Amniotic stem cell (primary cell): ENCODE measurements at regions not wholly inside any gene's neighbourhood (a gene's known extent, or its start where the extent isn't known, plus 50 kb on each side); places are given as distances from the start of the nearest gene placed in this dataset.

Experiments used
- DNase-seq: peaks from one replicate; lab custom pipeline; 2025; lab: John Stamatoyannopoulos, UW

DNA sequence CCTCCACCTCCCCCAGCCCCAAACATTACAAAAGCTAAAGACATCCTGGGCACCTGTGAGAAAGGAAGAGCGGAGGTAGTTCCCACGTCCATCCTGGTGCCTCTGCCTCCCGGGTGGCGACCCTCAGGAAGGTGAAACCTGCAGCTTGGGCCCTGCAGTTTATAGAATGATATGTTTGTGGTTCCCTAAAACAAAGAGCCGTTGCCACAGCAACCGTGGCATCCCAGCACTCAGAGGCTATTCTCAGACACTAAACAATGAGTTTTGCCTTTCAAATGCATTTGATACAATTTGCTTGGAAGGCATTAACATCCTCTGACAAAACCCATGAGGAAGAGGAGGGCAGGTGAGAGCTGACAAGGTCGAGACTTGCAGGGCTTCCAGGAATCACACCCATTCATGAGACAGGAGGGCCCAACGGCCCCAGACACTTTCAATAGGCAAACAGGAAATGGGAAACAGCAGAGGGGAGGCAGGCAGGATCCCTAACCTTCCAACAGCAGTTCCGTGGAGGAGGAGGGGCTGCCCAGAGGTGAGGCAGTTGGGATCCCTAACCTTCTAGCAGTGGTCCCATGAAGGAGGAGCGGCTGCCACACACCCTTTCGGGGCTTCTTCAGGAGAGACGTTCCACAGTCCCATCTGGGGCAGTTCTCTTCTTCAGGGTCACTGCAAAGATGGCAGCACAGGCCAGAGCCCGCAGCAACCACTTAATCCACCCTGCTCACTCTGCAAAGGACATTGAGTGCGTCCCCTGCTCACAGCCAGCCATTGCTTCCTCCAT lies 379.2 kb downstream of the SHANK2 start:
- DNase-seq, result no peak

DNA sequence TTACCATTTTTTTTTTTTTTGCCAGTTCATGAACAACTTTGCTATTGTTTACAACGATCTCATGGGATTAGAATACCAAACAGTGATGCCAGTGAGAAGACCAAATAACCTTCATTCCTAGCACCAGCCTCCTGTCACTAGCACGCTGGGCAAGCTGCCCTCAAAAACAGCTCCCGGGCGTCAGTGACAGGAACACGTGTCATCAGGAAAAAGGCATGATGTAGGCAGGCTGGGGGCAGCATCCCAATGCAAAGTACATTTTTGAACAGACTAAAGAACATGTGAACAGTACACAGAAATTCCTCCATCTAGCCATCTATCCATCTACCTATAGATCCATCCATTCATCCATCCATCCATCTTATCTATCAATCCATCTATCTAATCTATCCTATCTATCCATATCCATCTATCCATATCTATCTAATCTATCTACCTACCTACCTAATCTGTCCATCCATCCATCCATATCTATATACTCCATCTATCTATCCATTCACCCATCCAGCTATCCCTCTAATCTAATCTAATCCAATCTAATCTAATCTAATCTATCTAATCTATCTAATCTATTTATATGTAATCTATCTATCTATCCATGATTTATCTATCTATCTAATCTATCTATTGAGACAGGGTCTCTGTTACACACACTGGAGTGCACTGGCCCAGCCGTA lies 378.5 kb downstream of the SHANK2 start:
- DNase-seq, result no peak

DNA sequence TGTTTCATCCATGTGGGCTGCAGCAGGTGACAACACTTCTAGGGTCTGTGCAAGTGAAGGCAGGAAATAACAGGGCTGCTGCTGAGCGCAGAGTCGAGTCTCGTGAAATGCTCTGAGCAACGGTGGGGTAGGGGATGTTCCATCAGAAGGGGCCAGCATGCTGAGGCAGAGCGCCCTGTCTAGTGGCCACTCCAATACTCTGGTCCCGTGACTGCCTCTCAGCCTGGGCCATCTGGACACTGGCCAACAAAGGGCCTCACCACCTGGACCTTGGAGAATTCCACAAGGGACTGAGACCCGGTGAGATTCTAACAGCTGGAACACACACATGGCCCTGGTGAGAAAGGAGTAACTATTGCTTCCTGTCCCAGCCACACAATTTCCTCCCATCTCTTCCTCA lies 375.7 kb downstream of the SHANK2 start:
- DNase-seq, result no peak

DNA sequence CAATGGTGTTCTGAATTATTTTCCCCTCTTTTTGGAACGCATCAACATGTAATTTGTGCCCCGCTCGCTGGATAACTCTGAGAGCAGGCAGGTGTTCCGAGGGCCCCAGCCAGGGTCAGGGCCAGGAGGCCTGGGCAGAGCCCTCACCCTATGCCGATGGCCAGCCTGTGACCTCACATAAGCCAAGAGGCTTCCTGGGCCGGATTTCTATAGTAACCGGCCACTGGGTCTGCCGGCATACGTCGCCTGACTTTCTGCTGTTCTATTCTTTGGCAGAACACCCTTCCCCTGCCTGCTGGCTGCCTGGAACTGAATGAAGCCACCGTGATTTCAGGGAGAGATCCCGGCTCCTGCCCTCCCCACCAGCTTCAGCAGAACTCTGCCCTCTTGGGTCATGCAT lies 375.2 kb downstream of the SHANK2 start:
- no peak for DNase-seq

DNA sequence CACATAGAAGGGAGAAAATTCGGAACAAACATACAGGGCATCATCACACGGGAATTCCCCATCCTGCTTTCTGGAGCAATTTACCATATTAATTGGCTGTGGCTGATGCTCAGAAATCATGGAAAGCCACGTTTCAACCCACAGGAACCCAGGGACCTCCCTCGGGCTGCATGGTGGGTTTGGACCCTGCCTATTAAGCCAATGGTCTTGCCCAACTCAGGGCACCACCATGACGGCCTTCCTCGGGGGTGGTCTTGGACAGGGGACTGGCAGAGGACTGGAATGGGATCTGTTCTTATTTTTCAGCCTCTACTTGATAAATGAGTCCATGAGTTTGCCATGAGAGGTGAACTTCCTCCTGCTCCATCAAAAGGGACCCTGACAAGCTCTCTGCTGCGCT lies 374.0 kb downstream of the SHANK2 start:
- no peak for DNase-seq

DNA sequence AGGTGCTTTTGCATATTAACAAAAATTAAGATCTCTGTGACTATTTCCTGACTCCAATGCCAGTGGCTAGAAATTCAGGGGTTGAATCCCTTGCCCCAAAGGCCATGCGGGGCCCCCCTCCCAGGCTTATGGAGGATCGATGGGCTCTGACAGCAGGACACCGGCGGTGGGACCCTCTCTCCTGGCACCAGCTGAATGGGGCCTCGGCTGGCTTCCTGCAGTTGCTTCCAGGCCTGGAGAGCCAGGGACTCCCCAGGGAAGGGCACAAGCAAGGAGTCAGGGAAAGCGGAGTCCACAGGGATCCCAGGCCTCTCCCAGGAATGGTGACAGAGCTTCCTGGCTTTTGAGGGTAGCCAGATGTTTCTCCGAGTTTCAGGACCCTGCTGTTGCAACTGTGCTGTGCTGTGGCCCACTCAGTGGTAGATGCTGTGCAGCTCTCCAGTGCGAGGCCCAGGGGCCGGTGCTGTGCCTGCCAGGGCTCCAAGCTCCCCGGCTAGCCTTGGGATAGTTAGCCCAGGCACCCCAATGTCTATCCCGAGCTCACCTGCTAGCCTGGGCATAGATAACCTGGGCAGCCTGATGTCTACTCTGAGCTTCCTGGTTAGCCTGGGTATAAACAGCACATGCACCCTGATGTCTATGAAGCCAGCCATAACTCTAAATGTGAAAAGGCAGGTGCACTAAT lies 372.6 kb downstream of the SHANK2 start:
- DNase-seq, result no peak

DNA sequence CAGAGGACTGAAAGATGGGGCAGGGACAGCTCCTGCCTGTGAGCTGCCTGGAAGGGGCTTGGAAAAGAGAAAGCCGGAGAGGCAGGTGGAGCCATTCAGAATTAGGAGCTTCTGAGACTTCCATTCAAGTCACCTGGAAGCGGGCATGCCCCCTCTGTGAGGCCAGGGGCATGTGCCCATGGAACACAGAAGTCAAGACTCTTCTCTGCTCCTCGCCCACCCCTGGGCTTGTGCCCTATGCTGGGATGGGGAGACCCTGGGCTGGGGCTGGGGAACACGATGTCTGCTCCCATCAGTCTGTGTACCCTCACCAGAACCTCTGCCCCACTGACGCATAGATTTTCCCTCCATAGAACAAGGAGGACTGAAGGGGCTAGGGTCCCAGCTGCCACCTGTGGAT lies 372.0 kb downstream of the SHANK2 start:
- DNase-seq, result no peak

DNA sequence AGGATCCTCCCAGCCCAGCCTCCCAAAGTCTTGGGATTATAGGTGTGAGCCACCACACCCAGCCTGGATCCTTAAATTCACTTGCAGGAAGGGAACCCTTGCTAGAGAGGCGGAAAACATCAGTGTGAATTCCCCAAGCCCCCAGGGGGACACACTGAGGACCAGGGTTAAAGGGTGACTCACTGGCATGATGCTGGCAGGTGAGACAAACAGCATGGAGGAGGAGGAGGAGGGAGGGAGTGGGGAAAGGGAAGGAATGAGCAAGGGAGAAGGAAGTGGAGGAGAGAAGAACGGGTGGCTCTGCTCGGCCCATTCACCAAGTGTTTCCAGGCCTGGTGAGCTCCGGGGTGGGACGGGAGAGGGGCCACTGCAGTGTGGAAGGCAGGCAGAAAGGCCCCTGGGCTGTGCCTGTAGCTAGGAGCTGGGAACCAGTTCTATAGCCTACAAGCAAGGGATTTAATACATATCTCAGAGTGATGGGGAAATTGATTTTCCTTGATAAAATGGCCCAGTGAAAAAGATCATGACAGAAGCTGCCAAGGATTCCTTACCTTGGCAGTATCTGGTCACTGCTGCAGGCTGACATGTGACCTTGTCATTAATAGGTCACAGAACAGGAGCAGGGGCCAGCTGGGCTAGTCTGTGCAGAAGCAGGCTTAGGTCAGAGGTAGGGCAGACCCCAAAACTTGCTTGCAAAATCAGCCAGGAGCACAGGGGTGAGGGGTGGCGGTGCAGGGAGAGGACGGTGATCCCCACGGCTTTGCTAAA lies 370.2 kb downstream of the SHANK2 start:
- no peak for DNase-seq

DNA sequence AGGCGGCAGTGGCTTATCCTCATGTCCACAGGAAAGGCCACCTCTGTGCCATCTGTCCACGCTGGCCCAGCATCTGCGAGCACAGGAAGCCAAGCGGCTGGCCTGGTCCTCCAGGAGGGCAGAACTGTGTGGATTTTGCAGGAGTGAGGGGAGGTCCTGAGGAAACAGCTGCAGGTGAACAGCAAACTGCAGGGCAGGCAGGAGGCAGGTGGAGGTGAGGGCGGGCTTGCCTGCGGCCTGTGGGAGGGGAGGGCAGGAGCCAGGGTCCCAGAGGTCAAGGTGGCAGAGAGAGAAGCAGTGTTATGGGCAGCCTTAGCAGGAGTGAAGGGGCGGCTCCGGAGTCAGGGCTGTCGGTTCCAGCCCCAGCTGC lies 369.7 kb downstream of the SHANK2 start:
- DNase-seq, result no peak

DNA sequence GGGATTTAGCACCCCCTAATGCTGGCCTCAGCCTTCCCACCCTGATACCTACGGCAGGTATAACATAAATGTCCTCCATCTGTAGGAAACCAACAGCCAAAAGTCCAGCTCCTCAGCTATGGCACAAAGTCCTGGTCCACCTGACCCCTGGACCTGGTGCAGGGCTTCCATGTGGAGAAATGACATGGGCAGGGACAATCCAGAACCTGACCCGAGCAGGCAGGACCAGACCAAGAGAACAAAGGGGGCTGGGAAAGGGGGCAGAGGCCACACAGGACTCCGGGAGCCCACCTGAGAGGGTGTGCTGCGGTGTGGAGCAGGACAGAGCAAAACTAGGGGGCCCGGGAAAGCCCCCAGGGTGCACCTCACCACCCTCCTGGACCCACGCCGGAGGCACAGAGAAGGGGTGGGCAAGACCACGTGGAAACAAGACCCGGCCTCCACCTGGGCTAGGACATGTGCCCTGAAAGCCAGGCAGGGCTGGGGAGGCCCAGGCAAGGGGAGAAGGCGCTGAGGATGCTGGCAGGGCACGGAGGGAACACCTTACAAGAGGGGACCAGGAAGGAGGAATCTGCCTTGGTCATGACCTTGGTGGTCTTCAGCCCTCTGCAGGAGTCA lies 368.9 kb downstream of the SHANK2 start:
- DNase-seq, result no peak

DNA sequence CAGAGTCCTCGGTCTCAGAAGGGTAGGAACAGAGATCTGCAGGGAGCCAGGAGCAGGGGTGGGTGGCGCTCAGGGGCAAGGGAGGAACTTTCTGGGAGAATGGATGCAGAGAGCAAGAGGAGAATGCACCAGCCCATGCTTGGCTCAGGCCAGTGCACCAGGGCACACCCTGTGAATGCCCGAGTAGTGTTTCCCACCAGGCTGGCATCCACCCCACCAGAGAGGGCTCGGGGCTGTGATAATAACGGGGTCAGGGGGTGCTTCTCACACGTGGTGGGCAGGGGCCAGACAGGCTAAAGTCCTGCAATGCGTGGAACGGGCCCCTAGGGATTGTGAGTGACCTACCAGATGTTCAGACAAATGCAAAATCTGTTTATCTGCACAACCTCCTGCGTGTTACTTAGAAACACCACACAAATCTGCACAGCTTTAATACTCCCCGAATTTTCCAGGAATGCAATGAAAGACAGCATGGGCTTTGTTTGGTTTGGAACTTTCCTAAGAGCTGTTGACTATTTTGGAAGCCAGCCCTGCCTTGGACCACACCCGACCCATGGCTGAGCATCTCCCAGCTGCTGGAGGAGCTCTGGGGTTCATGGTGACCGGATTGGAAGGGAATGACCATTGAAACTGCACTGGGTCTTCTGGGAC lies 368.3 kb downstream of the SHANK2 start:
- DNase-seq, result no peak

DNA sequence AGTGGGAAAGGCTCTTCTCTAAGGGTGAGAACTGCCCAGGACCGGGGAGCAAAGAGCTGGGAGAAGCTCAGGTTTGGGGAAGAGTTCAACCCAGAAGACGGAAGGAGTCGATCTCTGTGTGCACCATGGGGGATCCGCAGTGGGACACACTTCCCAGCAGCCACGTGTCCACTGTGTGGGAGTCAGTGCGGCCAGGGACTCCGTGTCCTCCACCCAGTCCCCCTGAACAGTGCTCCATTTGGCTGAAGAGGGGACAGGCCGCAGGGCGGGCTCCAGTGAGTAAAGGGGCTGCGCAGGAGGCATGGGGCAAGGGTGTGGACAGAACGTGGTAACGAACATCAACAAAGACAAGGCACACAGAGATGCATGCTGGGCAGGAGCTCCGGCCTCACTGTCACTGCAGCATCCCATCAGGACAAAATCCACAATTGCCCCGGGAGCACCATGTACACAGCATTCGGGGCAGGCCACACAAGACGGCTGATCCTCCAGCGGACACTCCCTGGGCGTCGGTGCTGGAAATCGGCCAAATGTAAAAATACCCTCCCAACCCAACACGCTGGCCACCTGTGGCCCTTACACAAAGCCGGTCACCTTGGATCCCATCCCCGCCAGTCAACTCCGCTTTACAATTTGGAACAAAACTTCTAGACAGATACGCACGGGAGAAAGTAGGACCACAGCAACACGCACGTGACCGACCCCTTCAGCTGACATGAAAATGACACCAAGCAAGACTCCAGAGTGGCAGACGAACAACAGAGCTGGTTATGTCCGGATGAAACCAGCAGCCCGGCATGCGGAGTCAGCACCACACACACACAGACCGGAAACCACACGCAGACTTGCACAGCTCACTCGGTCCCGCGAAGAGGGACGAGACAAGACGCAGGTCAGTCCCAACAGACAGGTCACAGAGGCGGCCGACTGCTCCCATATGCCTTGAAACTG lies 366.8 kb downstream of the SHANK2 start:
- DNase-seq, result no peak

DNA sequence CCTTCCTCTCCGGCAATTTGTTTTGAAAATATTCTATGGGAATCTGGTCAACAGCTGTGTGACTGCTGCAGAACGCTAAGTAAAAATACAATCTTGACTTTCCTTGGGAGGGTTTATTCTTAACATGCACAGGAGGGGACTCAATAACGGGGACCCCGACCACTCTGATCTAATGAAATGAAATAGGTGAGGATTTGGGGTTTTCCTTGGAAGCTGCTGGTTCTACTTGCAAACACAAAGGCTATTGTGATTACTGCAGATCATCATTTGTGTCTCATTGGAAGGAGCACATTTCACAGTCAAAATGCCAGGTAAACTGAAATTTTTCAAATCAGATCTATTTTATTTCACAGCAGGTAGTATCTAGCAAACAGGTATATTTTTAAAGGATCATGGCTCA lies 366.1 kb downstream of the SHANK2 start:
- DNase-seq, result no peak

DNA sequence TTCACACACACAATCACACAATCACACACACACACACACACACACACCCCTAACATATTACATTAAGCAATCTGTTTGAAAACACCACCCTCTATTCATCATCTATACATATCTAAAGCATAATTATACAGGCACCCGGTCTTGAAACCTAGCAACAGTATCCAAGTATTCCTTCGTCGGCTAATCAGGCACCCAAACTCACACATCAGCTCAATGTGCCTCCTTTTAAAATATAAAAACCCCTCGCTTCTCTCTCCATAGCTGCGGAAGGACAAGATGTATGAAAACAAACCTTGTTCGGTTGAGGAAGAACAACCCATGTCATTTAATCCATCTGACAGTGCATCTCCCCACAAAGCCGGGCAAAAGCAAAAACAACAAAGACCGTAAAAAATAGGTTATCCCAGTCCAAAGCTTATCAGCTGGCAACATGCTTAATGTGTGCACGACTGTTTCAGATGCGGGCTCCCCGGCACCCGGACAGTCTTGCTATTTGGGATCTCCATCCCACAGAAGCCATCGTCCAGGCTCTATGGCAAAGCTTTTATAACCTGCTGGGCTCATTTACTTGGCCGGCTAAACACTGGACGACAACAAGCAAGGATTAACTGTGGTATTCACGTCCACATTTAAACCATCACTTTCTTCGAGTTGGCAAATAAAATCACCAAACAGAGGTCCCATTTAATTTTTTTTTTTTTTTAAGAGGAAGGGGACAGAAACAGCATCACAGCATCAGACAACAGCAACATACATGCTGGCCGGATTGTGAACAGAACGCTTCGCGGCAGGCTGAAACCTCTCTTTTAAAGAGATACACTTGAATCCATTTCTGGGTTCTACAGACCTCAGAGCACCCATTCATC lies 365.5 kb downstream of the SHANK2 start:
- no peak for DNase-seq

DNA sequence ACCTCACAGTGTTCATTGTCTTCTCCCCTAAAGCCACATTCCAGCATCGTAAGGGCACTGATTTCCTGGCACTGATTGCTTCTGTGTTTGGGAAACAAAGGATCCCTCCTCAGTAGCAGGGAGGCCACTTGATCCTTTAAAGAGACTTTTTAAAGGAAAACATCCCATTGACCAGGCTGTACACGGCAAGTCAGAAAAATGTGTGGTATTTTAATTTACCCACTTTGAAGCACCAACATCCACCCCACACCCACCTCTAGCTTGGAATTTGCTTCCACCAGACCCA lies 364.9 kb downstream of the SHANK2 start:
- DNase-seq, result no peak

DNA sequence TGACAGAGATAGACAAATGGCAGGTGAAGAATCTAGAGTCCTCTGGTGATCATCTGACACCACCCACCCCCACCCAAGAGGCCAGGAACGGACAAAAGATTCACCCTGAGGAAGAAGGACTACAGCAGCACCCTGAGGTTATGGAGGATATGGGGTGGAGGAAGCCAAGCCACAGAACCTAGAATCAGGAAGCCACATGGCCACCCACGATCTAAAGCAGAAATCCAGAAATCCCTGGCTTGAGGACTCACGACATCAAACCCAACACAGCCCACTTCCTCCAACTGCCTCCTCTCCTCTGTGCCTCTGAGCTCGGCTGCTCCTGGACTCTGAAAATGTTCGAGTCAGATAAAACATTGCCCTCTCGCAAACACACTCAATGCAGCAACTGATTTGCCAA lies 364.3 kb downstream of the SHANK2 start:
- DNase-seq, result no peak

DNA sequence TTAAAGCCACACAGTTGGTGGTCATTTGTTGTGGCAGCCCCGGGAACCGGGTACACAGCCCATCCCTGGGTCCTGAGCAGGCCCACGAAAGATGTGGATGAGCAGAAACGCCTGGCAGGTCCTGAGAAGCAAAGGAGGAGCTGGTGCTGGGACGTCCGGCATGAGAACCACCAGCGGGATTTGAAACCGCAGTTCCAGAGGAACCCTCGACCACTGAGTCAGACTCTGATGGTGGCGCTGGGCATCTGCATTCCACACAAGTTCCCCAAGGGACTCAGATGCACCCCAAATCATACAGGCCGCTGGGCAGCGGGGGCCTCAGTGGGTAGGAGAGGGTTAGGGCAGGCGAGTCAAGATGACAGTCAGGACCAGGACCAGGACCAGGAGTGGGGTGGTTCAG lies 363.0 kb downstream of the SHANK2 start:
- no peak for DNase-seq

DNA sequence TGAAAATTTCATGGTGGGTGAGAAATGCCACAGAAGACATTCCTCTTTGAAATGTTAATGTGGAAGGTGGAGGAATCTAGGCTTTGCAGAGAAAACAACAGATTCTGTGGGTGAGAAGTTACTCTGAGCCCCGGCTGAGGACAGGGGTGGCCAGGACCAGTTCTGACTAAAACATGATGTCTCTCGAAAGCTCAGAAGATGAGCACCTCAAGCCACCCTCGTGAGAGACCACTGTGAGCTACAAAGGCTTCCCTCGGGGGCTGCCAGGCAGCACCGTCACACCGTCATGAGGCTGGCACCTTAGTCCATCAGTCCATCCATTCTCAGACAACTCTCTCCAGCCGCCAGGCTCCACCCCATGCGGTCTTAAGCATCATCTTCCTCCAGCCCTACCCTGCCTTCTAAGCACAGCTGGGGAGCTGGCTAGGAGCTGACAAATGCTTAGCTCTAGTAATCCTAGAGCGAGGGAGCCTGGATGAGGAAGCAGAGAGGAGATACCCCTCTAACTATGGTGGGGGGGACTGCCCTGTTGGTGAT lies 360.5 kb downstream of the SHANK2 start:
- no peak for DNase-seq

DNA sequence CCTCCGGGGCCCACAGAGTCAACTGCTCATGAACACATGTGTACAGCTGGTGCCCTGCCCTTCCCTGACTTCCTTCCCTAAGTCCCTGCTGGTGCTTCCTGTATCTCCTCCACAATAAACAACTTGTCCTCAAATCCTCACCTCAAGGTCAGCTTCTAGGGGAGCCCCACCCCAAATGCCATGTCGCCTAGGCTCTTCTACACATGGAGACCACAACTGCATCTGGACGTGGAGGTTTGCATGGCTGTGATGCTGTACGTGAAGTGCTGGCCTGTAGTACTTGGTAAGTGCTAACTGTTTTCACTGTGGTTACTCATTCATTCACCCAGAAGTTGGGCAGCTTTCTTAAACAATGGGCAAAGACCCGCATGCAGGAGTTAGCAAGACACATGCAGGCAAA lies 359.5 kb downstream of the SHANK2 start:
- no peak for DNase-seq
